Ascending aorta (tissue), 2 donors: ENCODE measurements at regions not wholly inside any gene's neighbourhood (a gene's known extent, or its start where the extent isn't known, plus 50 kb on each side); places are given as distances from the start of the nearest gene placed in this dataset.

Experiments used
- DNase-seq, 2 donors: peaks; one replicate each; pipeline ENCODE4 v3.0.0-alpha.2; 2019; ENCODE audit warnings: low spot score in 2 of 2
- H3K27ac ChIP-seq, 2 donors: fragments of 200-600 bp; sonication (generic); one replicate each; pipeline ENCODE4 v1.5.1; 2016 to 2017; ENCODE audit warnings: mild to moderate bottlenecking in 1 of 2
- H3K27me3 ChIP-seq: fragments of 200-600 bp; sonication (generic); one replicate; pipeline ENCODE4 v1.5.1; 2017
- H3K36me3 ChIP-seq, 2 donors: fragments of 200-600 bp; sonication (generic); one replicate each; pipeline ENCODE4 v1.5.1; 2016
- H3K4me1 ChIP-seq, 2 donors: fragments of 200-600 bp; sonication (generic); one replicate each; pipeline ENCODE4 v1.5.1; 2016 to 2017; ENCODE audit warnings: mild to moderate bottlenecking in 1 of 2
- H3K4me3 ChIP-seq, 2 donors: fragments of 200-600 bp; sonication (generic); one replicate each; pipeline ENCODE4 v1.5.1; 2016 to 2017; ENCODE audit warnings: mild to moderate bottlenecking in 1 of 2
- H3K9me3 ChIP-seq, 2 donors: fragments of 200-600 bp; sonication (generic); one replicate each; pipeline ENCODE4 v1.5.1; 2016
- CTCF ChIP-seq, 3 experiments: fragments of 200-600 bp in 2 of 3; fragments of 450-650 bp in 1 of 3; sonication (generic) in 2 of 3; IDR thresholded peaks; one replicate each; pipeline ENCODE4 v1.5.1; 2016 to 2019; ENCODE audit warnings: antibody characterized with exemption in 3 of 3, mild to moderate bottlenecking in 1 of 3, moderate library complexity in 1 of 3
- intact Hi-C: fragments of 100-400 bp; cut with DNase I; formaldehyde crosslinking; loops from one replicate; pipeline ENCODE4 v1.15.1; 2023

GRCh38 chr6:95309545-95309944 lies 267.8 kb upstream of the MANEA start:
- intact Hi-C loops, result no loop called here
- no peak for DNase-seq
- no peaks in the 10 kb centered on the region for H3K4me1 ChIP-seq
- H3K4me3 ChIP-seq, result no peak overlapping the region
- no peak for TF ChIP-seq CTCF (IDR thresholded peaks at IDR 0.05)
- no peak overlapping the region for H3K27ac ChIP-seq
- no peaks in the 10 kb centered on the region for H3K36me3 ChIP-seq
- no peaks in the 10 kb centered on the region for H3K9me3 ChIP-seq
- H3K27me3 ChIP-seq, result no peaks in the 10 kb centered on the region

- no peaks in the 10 kb centered on the region for H3K36me3 ChIP-seq
- no peak for TF ChIP-seq CTCF (IDR thresholded peaks at IDR 0.05)
- H3K27me3 ChIP-seq, result no peaks in the 10 kb centered on the region
- intact Hi-C loops, result no loop called here
- no peak for DNase-seq
- H3K27ac ChIP-seq, result no peak overlapping the region
- H3K4me3 ChIP-seq, result no peak overlapping the region
- H3K9me3 ChIP-seq, result no peaks in the 10 kb centered on the region
- no peaks in the 10 kb centered on the region for H3K4me1 ChIP-seq
Measured at GRCh38 chr6:95318137-95318536, 259.2 kb upstream of the MANEA start.

- DNase-seq, result no peak
- intact Hi-C loops, result no loop called here
- no peak overlapping the region for H3K4me3 ChIP-seq
- no peak for TF ChIP-seq CTCF (IDR thresholded peaks at IDR 0.05)
- H3K36me3 ChIP-seq, result no peaks in the 10 kb centered on the region
- H3K4me1 ChIP-seq, result no peaks in the 10 kb centered on the region
- no peak overlapping the region for H3K27ac ChIP-seq
- no peaks in the 10 kb centered on the region for H3K27me3 ChIP-seq
- no peaks in the 10 kb centered on the region for H3K9me3 ChIP-seq
Measured at GRCh38 chr6:95321126-95321525, 256.2 kb upstream of the MANEA start.

- no peaks in the 10 kb centered on the region for H3K27me3 ChIP-seq
- no peaks in the 10 kb centered on the region for H3K36me3 ChIP-seq
- DNase-seq, result no peak
- intact Hi-C loops, result no loop called here
- no peaks in the 10 kb centered on the region for H3K4me1 ChIP-seq
- no peak overlapping the region for H3K27ac ChIP-seq
- H3K9me3 ChIP-seq, result no peaks in the 10 kb centered on the region
- H3K4me3 ChIP-seq, result no peak overlapping the region
- no peak for TF ChIP-seq CTCF (IDR thresholded peaks at IDR 0.05)
Measured at GRCh38 chr6:95325916-95326315, 251.4 kb upstream of the MANEA start.

- H3K27ac ChIP-seq, result no peak overlapping the region
- no peaks in the 10 kb centered on the region for H3K4me1 ChIP-seq
- no peak for TF ChIP-seq CTCF (IDR thresholded peaks at IDR 0.05)
- intact Hi-C loops, result no loop called here
- H3K27me3 ChIP-seq, result no peaks in the 10 kb centered on the region
- no peak overlapping the region for H3K4me3 ChIP-seq
- H3K36me3 ChIP-seq, result no peaks in the 10 kb centered on the region
- no peak for DNase-seq
- H3K9me3 ChIP-seq, result no peaks in the 10 kb centered on the region
Measured at GRCh38 chr6:95328231-95328630, 249.1 kb upstream of the MANEA start.

GRCh38 chr6:95352064-95352795 lies 225.1 kb upstream of the MANEA start:
- TF ChIP-seq CTCF (IDR thresholded peaks at IDR 0.05), result no peak
- intact Hi-C loops, result no loop called here

More at GRCh38 chr6:95352064-95352795, 225.1 kb upstream of the MANEA start:
- H3K27ac ChIP-seq, result no peak overlapping the region
- no peaks in the 10 kb centered on the region for H3K36me3 ChIP-seq
- no peaks in the 10 kb centered on the region for H3K4me1 ChIP-seq
- H3K27me3 ChIP-seq, result no peaks in the 10 kb centered on the region
- no peak for DNase-seq
- no peaks in the 10 kb centered on the region for H3K9me3 ChIP-seq
- no peak overlapping the region for H3K4me3 ChIP-seq
